ENCODE measurements at regions not wholly inside any gene's neighbourhood (a gene's known extent, or its start where the extent isn't known, plus 50 kb on each side); places are given as distances from the start of the nearest gene placed in this dataset.
"Not testable (repeated sequence)": the region's sequence is repeated elsewhere in the genome, so short reads cannot be mapped to it uniquely, and the experiment has no call there.

DNA sequence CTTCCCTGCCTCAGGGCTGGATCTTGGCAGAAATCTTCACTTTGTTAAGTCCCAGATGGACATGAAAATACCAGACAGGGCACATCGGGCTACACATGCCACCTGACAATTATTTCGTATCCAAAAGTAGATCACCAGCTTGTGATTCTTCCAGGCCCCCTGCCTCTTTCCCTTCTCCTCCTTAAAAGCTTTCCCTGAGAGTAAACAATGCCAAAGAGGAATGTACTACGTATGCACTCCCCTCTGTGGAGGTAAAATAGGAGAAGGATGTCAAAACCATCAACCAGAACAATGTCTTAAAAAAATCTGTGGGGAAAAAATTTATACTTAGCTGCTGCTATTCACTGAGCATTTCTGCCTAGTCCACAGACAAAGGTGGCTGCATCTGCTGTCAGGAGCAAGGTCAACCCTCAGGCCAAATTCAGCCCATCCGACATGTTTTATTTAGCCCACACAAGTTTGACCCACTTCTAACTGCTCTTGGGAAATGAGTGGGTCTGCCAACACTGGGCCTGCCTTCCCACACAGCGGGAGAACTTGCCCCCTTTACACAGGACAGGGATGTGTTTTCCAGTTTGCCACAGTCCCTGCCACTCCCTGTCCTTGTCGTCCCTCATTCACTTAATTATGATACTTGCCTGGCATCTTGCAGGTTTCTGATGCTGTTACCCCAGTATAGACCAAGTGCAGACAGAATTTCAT lies 165.8 kb upstream of the NBPF9 start:
- TF ChIP-seq GABPA (IDR thresholded peaks at IDR 0.05; ENCODE audit: borderline replicate concordance, insufficient read depth, low read length); TAF1 (IDR thresholded peaks at IDR 0.05; ENCODE audit: low read depth, low read length); NRF1 (IDR thresholded peaks at IDR 0.05; ENCODE audit: low read depth, low read length); MAFK (IDR thresholded peaks at IDR 0.05; ENCODE audit: low read depth, low read length); CTCF (IDR thresholded peaks at IDR 0.05; ENCODE audit: control extremely low read depth in 1 of 3, insufficient read depth in 1 of 3, low read depth in 1 of 3, low read length in 3 of 3); SIX5 (IDR thresholded peaks at IDR 0.05; ENCODE audit: low read depth, low read length); EP300 (IDR thresholded peaks at IDR 0.05; ENCODE audit: borderline replicate concordance in 1 of 2, low read depth in 2 of 2, low read length in 2 of 2); ATF2 (IDR thresholded peaks at IDR 0.05; ENCODE audit: low read length); JUN (IDR thresholded peaks at IDR 0.05; ENCODE audit: low read depth, low read length): not testable (repeated sequence)
